ENCODE measurements at regions not wholly inside any gene's neighbourhood (a gene's known extent, or its start where the extent isn't known, plus 50 kb on each side); places are given as distances from the start of the nearest gene placed in this dataset.

GRCh38 chr10:105953861-105954260, 1210.6 kb downstream of the SORCS1 start:
- no peak for DNase-seq (ENCODE audit: low read depth, low spot score)
- in situ Hi-C loops (cut with HindIII; ENCODE audit: low pct_unique_long_range_greater_than_20kb, low sequenced_read_pairs), result no loop called here

- in situ Hi-C loops (cut with HindIII; ENCODE audit: low pct_unique_long_range_greater_than_20kb, low sequenced_read_pairs), result no loop called here
These were observed 1211.5 kb downstream of the SORCS1 start for GRCh38 chr10:105953056-105953455.

GRCh38 chr10:105952153-105952552, 1212.4 kb downstream of the SORCS1 start:
- DNase-seq (ENCODE audit: low read depth, low spot score), result peak; percentile 30
- in situ Hi-C loops (cut with HindIII; ENCODE audit: low pct_unique_long_range_greater_than_20kb, low sequenced_read_pairs), result no loop called here

More at GRCh38 chr10:105953056-105953455, 1211.5 kb downstream of the SORCS1 start:
- no peak for DNase-seq (ENCODE audit: low read depth, low spot score)

- peak; percentile 65 for DNase-seq (ENCODE audit: low read depth, low spot score)
- in situ Hi-C loops (cut with HindIII; ENCODE audit: low pct_unique_long_range_greater_than_20kb, low sequenced_read_pairs), result no loop called here
These were observed 1214.1 kb downstream of the SORCS1 start for GRCh38 chr10:105950410-105950809.

GRCh38 chr10:105949721-105950120, 1214.8 kb downstream of the SORCS1 start:
- in situ Hi-C loops (cut with HindIII; ENCODE audit: low pct_unique_long_range_greater_than_20kb, low sequenced_read_pairs), result no loop called here
- no peak for DNase-seq (ENCODE audit: low read depth, low spot score)

- in situ Hi-C loops (cut with HindIII; ENCODE audit: low pct_unique_long_range_greater_than_20kb, low sequenced_read_pairs), result no loop called here
- DNase-seq (ENCODE audit: low read depth, low spot score), result no peak
These were observed 1239.3 kb downstream of the SORCS1 start for GRCh38 chr10:105925045-105925785.

- DNase-seq (ENCODE audit: low read depth, low spot score), result no peak
- in situ Hi-C loops (cut with HindIII; ENCODE audit: low pct_unique_long_range_greater_than_20kb, low sequenced_read_pairs), result no loop called here
These were observed 1243.2 kb downstream of the SORCS1 start for GRCh38 chr10:105921348-105921747.

GRCh38 chr10:105914432-105914831, 1250.1 kb downstream of the SORCS1 start:
- in situ Hi-C loops (cut with HindIII; ENCODE audit: low pct_unique_long_range_greater_than_20kb, low sequenced_read_pairs), result no loop called here
- DNase-seq (ENCODE audit: low read depth, low spot score), result no peak

- in situ Hi-C loops (cut with HindIII; ENCODE audit: low pct_unique_long_range_greater_than_20kb, low sequenced_read_pairs), result no loop called here
- DNase-seq (ENCODE audit: low read depth, low spot score), result no peak
These were observed 1255.8 kb downstream of the SORCS1 start for GRCh38 chr10:105908701-105909100.

- no peak for DNase-seq (ENCODE audit: low read depth, low spot score)
- in situ Hi-C loops (cut with HindIII; ENCODE audit: low pct_unique_long_range_greater_than_20kb, low sequenced_read_pairs), result no loop called here
These were observed 1244.4 kb downstream of the SORCS3 start for GRCh38 chr10:105885495-105885894.

- in situ Hi-C loops (cut with HindIII; ENCODE audit: low pct_unique_long_range_greater_than_20kb, low sequenced_read_pairs), result no loop called here
- DNase-seq (ENCODE audit: low read depth, low spot score), result no peak
These were observed 1238.3 kb downstream of the SORCS3 start for GRCh38 chr10:105879401-105879800.

- no peak for DNase-seq (ENCODE audit: low read depth, low spot score)
- in situ Hi-C loops (cut with HindIII; ENCODE audit: low pct_unique_long_range_greater_than_20kb, low sequenced_read_pairs), result no loop called here
These were observed 1234.0 kb downstream of the SORCS3 start for GRCh38 chr10:105875050-105875449.

GRCh38 chr10:105872665-105873064, 1231.6 kb downstream of the SORCS3 start:
- DNase-seq (ENCODE audit: low read depth, low spot score), result no peak
- in situ Hi-C loops (cut with HindIII; ENCODE audit: low pct_unique_long_range_greater_than_20kb, low sequenced_read_pairs), result no loop called here

- no peak for DNase-seq (ENCODE audit: low read depth, low spot score)
- in situ Hi-C loops (cut with HindIII; ENCODE audit: low pct_unique_long_range_greater_than_20kb, low sequenced_read_pairs), result no loop called here
These were observed 1227.8 kb downstream of the SORCS3 start for GRCh38 chr10:105868935-105869334.

GRCh38 chr10:105864854-105865253, 1223.8 kb downstream of the SORCS3 start:
- no peak for DNase-seq (ENCODE audit: low read depth, low spot score)
- in situ Hi-C loops (cut with HindIII; ENCODE audit: low pct_unique_long_range_greater_than_20kb, low sequenced_read_pairs), result no loop called here

GRCh38 chr10:105857268-105858264, 1216.5 kb downstream of the SORCS3 start:
- in situ Hi-C loops (cut with HindIII; ENCODE audit: low pct_unique_long_range_greater_than_20kb, low sequenced_read_pairs), result no loop called here
- no peak for DNase-seq (ENCODE audit: low read depth, low spot score)

GRCh38 chr10:105855791-105856190, 1214.7 kb downstream of the SORCS3 start:
- DNase-seq (ENCODE audit: low read depth, low spot score), result no peak
- in situ Hi-C loops (cut with HindIII; ENCODE audit: low pct_unique_long_range_greater_than_20kb, low sequenced_read_pairs), result no loop called here

- in situ Hi-C loops (cut with HindIII; ENCODE audit: low pct_unique_long_range_greater_than_20kb, low sequenced_read_pairs), result no loop called here
These were observed 1203.8 kb downstream of the SORCS3 start for GRCh38 chr10:105844676-105845570.

More at GRCh38 chr10:105844676-105845570, 1203.8 kb downstream of the SORCS3 start:
- DNase-seq (ENCODE audit: low read depth, low spot score), result no peak
